Activated CD4-positive, CD25-positive, alpha-beta regulatory T cell treated with anti-CD3 and anti-CD28 coated beads, Interleukin-2, amount 50 U/mL, for 24 hours (primary cell): ENCODE measurements at regions not wholly inside any gene's neighbourhood (a gene's known extent, or its start where the extent isn't known, plus 50 kb on each side); places are given as distances from the start of the nearest gene placed in this dataset.
"Not testable (repeated sequence)": the region's sequence is repeated elsewhere in the genome, so short reads cannot be mapped to it uniquely, and the experiment has no call there.

Experiments
- ATAC-seq, 2 donors: fragments of 150-1000 bp; cut with Tn5 transposase; one replicate each; pipeline ENCODE4 v1.10.0; 2021; ENCODE audit warnings: mild to moderate bottlenecking in 1 of 2, moderate library complexity in 1 of 2

GRCh38 chr4:12672303-12672702 lies 811.8 kb downstream of the RAB28 start:
- ATAC-seq: no peak

GRCh38 chr4:12658146-12658545 lies 826.0 kb downstream of the RAB28 start:
- no peak for ATAC-seq

GRCh38 chr4:12651876-12652275 lies 832.3 kb downstream of the RAB28 start:
- ATAC-seq: no peak

- ATAC-seq: no peak
Observed at GRCh38 chr4:12645732-12646131, 838.4 kb downstream of the RAB28 start.

GRCh38 chr4:12644261-12644660 lies 839.9 kb downstream of the RAB28 start:
- no peak for ATAC-seq

- no peak for ATAC-seq
Observed at GRCh38 chr4:12636191-12636590, 847.9 kb downstream of the RAB28 start.

GRCh38 chr4:12635629-12636028 lies 848.5 kb downstream of the RAB28 start:
- ATAC-seq: no peak

- ATAC-seq: peak; percentile 64 to 75
Observed at GRCh38 chr4:12633053-12633651, 851.0 kb downstream of the RAB28 start.

- ATAC-seq: no peak
Observed at GRCh38 chr4:12615822-12616221, 868.3 kb downstream of the RAB28 start.

- ATAC-seq: no peak
Observed at GRCh38 chr4:12612876-12613275, 871.3 kb downstream of the RAB28 start.

GRCh38 chr4:12609212-12609875 lies 874.8 kb downstream of the RAB28 start:
- ATAC-seq: not testable (repeated sequence)

GRCh38 chr4:12595986-12596385 lies 888.2 kb downstream of the RAB28 start:
- no peak for ATAC-seq

GRCh38 chr4:12595489-12595888 lies 888.7 kb downstream of the RAB28 start:
- no peak for ATAC-seq

- no peak for ATAC-seq
Observed at GRCh38 chr4:12588582-12588981, 895.6 kb downstream of the RAB28 start.

GRCh38 chr4:12586242-12587006 lies 897.7 kb downstream of the RAB28 start:
- no peak for ATAC-seq

GRCh38 chr4:12584116-12584875 lies 899.8 kb downstream of the RAB28 start:
- ATAC-seq: no peak

GRCh38 chr4:12583275-12583674 lies 900.9 kb downstream of the RAB28 start:
- no peak for ATAC-seq

GRCh38 chr4:12580787-12581186 lies 903.4 kb downstream of the RAB28 start:
- ATAC-seq: no peak

GRCh38 chr4:12579172-12579571 lies 905.0 kb downstream of the RAB28 start:
- ATAC-seq: no peak

- ATAC-seq: no peak
Observed at GRCh38 chr4:12576409-12576808, 907.7 kb downstream of the RAB28 start.

GRCh38 chr4:12573716-12574115 lies 910.4 kb downstream of the RAB28 start:
- no peak for ATAC-seq

- ATAC-seq: no peak
Observed at GRCh38 chr4:12562476-12563140, 921.5 kb downstream of the RAB28 start.

- no peak for ATAC-seq
Observed at GRCh38 chr4:12562021-12562420, 922.1 kb downstream of the RAB28 start.
